Small intestine (tissue), 7 donors: ENCODE measurements at regions not wholly inside any gene's neighbourhood (a gene's known extent, or its start where the extent isn't known, plus 50 kb on each side); places are given as distances from the start of the nearest gene placed in this dataset.

Experiments
- DNase-seq, 2 donors: peaks; one replicate each; pipeline versions ENCODE4 v3.0.0 to v3.0.0-alpha.2; 2013
- FAIRE-seq: peaks from 2 replicates; lab custom pipeline; 2012; peaks lifted over from hg19 to GRCh38; lab: Jason Lieb, UNC
- H3K27ac ChIP-seq, 3 donors: one replicate each; pipeline ENCODE4 v1.5.1; 2013; ENCODE audit warnings: low read length in 2 of 3, mild to moderate bottlenecking in 2 of 3, control low read depth in 1 of 3, inconsistent platforms in 1 of 3, low read depth in 1 of 3, moderate library complexity in 1 of 3
- H3K27me3 ChIP-seq, 3 donors: one replicate each; pipeline ENCODE4 v1.6.1; 2013; ENCODE audit warnings: low read length in 3 of 3, inconsistent platforms in 1 of 3; ENCODE audit not compliant: control insufficient read depth in 3 of 3, insufficient read depth in 3 of 3
- H3K36me3 ChIP-seq, 3 donors: one replicate each; pipeline ENCODE4 v1.6.1; 2013; ENCODE audit warnings: low read length in 3 of 3, inconsistent platforms in 1 of 3, low read depth in 1 of 3, mild to moderate bottlenecking in 1 of 3, moderate library complexity in 1 of 3; ENCODE audit not compliant: control insufficient read depth in 3 of 3, insufficient read depth in 2 of 3
- H3K4me1 ChIP-seq, 3 donors: one replicate each; pipeline ENCODE4 v1.6.1; 2013; ENCODE audit warnings: low read length in 2 of 3, inconsistent platforms in 1 of 3, low read depth in 1 of 3, mild to moderate bottlenecking in 1 of 3, moderate library complexity in 1 of 3; ENCODE audit not compliant: control insufficient read depth in 3 of 3, insufficient read depth in 2 of 3
- H3K4me3 ChIP-seq, 3 donors: one replicate each; pipeline ENCODE4 v1.5.1; 2013; ENCODE audit warnings: low read length in 3 of 3, control low read depth in 1 of 3, inconsistent platforms in 1 of 3, low read depth in 1 of 3, mild to moderate bottlenecking in 1 of 3, moderate library complexity in 1 of 3
- H3K9me3 ChIP-seq, 2 donors: one replicate each; pipeline ENCODE4 v1.6.1; 2013; ENCODE audit warnings: low read depth in 1 of 2, low read length in 1 of 2; ENCODE audit not compliant: control insufficient read depth in 2 of 2, insufficient read depth in 1 of 2
- WGBS, 3 donors: extraction: QIAGEN DNeasy Blood & Tissue Kit; methylation state at CpG; one replicate each; pipeline ENCODE4 v1.1.7; 2013; 5-methylcytosine and 5-hydroxymethylcytosine counted together
- donor health status: healthy with polysubstance abuse.
- donor health status: control.
- donor health status: control.
- donor health status: Bipolar disorder and iron deficiency.
- donor health status: healthy.

DNA sequence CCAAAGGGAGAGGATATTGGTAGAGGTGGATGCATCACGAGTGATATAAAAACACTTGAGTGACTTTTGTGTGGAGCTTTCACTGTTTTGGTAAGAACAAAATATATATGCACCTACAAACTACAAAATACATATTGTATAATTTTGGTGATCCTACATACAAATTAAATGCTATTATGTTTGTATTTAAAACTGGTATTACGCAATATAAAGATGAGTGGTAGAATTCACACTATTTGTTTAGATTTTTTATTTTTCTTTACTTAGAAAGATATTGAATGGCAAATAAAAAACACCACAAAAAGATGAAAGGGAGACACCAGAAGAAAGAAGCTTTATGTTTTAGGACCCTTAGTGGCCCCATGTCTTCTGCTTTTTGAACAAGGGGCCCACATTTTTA is 770.7 kb upstream of the ID2 start:
- H3K27ac ChIP-seq: no peak overlapping the region
- H3K9me3 ChIP-seq: no peaks in the 10 kb centered on the region
- no peaks in the 10 kb centered on the region for H3K4me1 ChIP-seq
- DNase-seq (no peak), FAIRE-seq (no peak)
- H3K36me3 ChIP-seq: no peaks in the 10 kb centered on the region
- no peaks in the 10 kb centered on the region for H3K27me3 ChIP-seq
- H3K4me3 ChIP-seq: no peak overlapping the region
- WGBS, 3 donors: 82 to 90% (median 90%) methylated on average over 2 of the region's 2 CpGs

DNA sequence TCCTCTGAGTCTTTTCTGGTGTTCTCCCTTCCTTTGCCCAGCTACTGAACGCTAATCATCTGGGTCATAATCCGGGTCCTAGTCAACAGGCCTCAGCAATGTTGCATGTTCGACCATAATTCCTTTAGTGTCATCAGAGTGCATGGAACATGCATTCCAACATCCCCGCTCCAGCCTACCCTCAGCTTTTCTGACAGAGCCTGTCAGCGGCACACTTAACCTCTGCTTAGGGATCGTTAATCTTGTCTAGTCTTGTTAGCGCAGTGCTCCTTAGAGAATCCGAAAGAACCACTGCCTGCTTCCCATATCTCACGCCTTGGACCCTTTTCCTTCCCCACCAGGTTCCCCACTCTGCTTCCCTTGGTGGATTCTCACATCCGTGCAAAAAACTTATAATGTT is 767.9 kb upstream of the ID2 start:
- Histone ChIP-seq H3K4me1 (no peaks in the 10 kb centered on the region), H3K9me3 (no peaks in the 10 kb centered on the region), H3K4me3 (no peak overlapping the region), H3K27me3 (no peaks in the 10 kb centered on the region), H3K36me3 (no peaks in the 10 kb centered on the region), H3K27ac (no peak overlapping the region)
- FAIRE-seq (no peak), DNase-seq (no peak)
- 73 to 90% (median 81%) methylated on average over 10 of the region's 10 CpGs for WGBS, 3 donors

DNA sequence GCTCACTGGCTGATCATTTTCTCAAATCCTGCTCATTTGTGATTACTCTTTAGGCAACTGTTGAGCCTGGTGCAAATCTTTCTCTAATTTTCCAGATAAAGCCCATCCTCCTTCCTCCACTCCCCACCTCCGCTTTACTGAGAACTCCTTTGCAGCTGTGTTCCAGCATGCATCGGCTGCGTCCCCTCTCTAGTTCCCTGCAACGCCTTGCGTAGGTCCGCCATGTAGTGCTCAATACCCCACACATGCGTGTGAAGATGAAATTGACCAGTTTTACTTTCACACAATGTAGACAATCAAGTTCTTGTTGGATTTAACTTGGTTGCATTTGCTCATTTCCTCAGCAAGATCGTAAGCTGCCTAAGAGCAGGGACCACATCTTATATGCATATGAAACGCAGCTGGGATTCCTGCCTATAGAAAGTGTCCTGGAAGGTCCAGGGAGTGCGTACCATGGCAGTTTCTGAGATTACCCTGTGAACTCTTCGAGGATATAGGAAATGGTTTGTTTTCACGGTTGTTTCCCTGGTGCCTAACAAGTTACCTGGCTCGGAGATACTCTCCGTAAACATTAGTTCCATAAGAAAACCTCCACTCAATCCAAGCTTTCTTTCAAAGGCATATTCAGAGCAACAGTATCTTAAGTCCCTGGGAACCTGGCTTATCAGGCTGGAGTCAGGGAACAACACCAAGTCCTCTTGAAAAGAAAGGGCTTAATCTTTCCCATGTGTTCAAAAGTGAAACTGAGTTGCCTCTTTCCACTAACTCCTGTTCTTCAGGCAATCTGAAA is 766.4 kb upstream of the ID2 start:
- no peaks in the 10 kb centered on the region for H3K9me3 ChIP-seq
- DNase-seq (peak; percentile 27 to 54), FAIRE-seq (no peak)
- WGBS, 3 donors: 70 to 83% (median 75%) methylated on average over 14 of the region's 14 CpGs
- no peak overlapping the region for H3K27ac ChIP-seq
- no peak overlapping the region for H3K4me3 ChIP-seq
- H3K27me3 ChIP-seq: no peaks in the 10 kb centered on the region
- H3K36me3 ChIP-seq: no peaks in the 10 kb centered on the region
- H3K4me1 ChIP-seq: no peaks in the 10 kb centered on the region

DNA sequence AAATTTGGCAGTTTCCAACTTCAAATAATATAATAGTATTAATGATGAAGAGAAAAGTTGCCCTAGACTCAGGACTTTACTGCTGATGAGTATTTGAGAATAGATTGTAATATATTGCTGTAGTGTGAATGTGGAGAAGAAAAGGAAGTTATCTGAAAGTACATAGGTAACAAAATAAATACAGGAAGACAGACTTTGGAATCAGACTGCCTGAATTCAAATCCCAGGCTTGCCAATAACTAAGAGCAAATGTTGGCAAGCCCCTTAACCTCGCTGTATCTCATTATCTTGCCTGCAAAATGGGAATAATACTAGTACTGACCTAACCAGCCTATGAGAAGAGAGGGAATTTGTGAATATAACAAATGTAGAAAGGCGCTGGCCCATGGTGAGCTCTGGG is 765.2 kb upstream of the ID2 start:
- no peaks in the 10 kb centered on the region for H3K27me3 ChIP-seq
- H3K36me3 ChIP-seq: no peaks in the 10 kb centered on the region
- H3K4me3 ChIP-seq: no peak overlapping the region
- no peak overlapping the region for H3K27ac ChIP-seq
- 82 to 88% (median 87%) methylated on average over 2 of the region's 2 CpGs for WGBS, 3 donors
- FAIRE-seq: no peak
- H3K4me1 ChIP-seq: no peaks in the 10 kb centered on the region
- DNase-seq: no peak
- H3K9me3 ChIP-seq: no peaks in the 10 kb centered on the region

DNA sequence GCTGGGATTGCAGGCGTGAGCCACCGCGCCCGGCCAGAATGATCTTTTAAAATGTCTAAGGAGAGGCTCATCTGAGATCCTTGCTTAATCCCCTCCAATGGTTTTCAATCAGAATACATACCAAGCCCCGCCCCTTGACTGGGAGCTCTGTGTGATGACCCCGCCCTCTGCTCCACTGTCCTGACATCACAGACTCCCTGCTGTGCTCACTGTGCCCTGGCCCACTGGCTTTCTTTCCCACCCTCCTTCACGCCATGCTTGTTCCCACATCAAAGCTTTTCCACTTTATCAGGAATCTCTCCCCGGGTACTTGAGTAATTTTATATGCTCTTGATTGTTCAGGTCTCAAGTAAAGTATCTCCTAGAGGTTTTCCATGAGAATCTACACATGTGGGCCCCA is 762.3 kb upstream of the ID2 start:
- no peak overlapping the region for H3K27ac ChIP-seq
- WGBS, 3 donors: 85 to 91% (median 90%) methylated on average over 8 of the region's 8 CpGs
- no peak for FAIRE-seq
- no peaks in the 10 kb centered on the region for H3K36me3 ChIP-seq
- H3K4me1 ChIP-seq: no peaks in the 10 kb centered on the region
- peaks cover 0 to 3% of the 10 kb centered on the region in 2 donors for H3K9me3 ChIP-seq
- DNase-seq: no peak
- no peak overlapping the region for H3K4me3 ChIP-seq
- peaks cover 0 to 3% (median 0%) of the 10 kb centered on the region in 3 donors for H3K27me3 ChIP-seq

DNA sequence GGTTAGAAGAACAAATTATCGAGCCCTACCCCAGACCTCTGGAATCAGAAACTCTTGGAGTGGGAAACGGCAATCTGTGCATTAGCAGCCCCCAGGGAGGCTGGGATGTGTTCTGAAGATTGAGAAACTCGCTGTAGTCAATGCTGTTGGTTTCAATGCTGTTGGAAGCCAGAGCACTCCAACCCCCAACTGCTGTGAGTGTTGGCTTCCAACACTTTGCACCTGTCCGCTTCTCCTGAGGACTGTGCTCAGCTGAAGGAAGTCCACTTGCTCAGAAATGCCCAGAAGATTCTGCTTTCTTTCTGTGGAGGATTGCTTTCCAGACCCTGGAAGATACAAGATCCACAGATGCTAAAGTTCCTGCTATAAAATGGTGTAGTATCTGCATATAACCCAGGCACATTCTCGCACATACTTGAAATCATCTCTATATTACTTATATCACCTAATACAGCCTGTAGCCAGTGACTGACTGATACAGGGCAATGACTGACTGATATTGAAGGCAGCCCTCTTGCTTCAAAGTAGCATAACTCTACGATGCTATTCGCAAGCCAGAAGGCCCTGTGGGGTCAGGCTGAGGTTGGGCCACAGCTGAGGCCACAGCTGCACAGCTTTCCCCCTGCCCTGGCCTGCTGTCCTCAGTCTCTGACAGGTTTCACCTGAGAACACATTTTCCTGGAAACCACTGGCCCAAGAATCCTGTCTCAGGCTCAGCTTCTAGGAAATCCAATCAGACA is 757.7 kb upstream of the ID2 start:
- H3K27ac ChIP-seq: no peak overlapping the region
- H3K27me3 ChIP-seq: peaks cover 0 to 3% (median 0%) of the 10 kb centered on the region in 3 donors
- peaks cover 0 to 3% of the 10 kb centered on the region in 2 donors for H3K9me3 ChIP-seq
- FAIRE-seq (no peak), DNase-seq (no peak)
- H3K36me3 ChIP-seq: no peaks in the 10 kb centered on the region
- 73 to 80% (median 76%) methylated on average over 7 of the region's 7 CpGs for WGBS, 3 donors
- no peak overlapping the region for H3K4me3 ChIP-seq
- H3K4me1 ChIP-seq: no peaks in the 10 kb centered on the region

DNA sequence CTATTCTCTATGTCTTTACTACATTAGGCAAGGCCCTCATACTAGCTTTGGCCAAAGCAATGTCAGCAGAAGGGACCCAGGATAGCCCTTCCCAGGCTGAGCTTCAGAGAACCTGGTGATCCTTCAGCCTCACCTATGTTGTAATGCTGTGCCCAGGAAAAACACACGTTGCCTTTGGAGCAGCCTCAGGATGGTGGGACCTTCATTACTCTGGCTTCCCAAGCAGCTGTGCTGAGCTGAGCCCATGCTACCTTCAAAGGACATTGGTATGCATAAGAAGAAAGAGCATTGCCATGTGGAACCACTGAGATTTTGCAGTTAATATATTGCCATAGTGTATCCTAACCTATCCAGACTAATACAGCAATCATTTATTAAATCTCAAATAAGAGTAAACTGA is 756.4 kb upstream of the ID2 start:
- Histone ChIP-seq H3K9me3 (peaks cover 0 to 3% of the 10 kb centered on the region in 2 donors), H3K27me3 (peaks cover 0 to 3% (median 0%) of the 10 kb centered on the region in 3 donors), H3K4me3 (no peak overlapping the region), H3K36me3 (no peaks in the 10 kb centered on the region), H3K27ac (no peak overlapping the region), H3K4me1 (no peaks in the 10 kb centered on the region)
- WGBS, 3 donors: 56 to 78% (median 76%) methylated on average over 1 of the region's 1 CpG
- DNase-seq: no peak
- no peak for FAIRE-seq

DNA sequence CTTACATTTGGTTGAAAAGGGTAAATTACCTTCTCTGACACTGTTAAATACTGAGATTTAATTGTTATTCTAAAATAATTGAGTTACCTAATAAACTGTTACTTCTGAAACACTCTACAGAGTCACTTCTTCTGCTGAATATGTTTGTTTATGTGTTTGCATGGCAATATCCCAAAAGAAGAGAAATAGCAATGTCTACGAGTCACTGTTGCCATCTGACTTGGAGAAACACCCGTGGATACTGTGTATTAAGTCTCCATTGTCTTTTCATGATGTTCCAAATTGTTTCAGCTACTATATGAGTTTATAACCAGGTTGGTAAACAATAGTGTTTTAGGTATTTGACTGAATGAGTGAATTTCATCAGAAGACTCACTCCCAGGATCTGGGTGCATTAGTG is 754.2 kb upstream of the ID2 start:
- FAIRE-seq: no peak
- H3K27ac ChIP-seq: no peak overlapping the region
- no peaks in the 10 kb centered on the region for H3K4me1 ChIP-seq
- no peak for DNase-seq
- H3K27me3 ChIP-seq: peaks cover 0 to 3% (median 0%) of the 10 kb centered on the region in 3 donors
- 57 to 68% (median 60%) methylated on average over 2 of the region's 2 CpGs for WGBS, 3 donors
- H3K9me3 ChIP-seq: peaks cover 0 to 7% of the 10 kb centered on the region in 2 donors
- H3K4me3 ChIP-seq: no peak overlapping the region
- no peaks in the 10 kb centered on the region for H3K36me3 ChIP-seq
